Stimulated activated CD8-positive, alpha-beta memory T cell treated with anti-CD3 and anti-CD28 coated beads, Interleukin-4, amount 100 ng/mL, for 1 hour (primary cell): ENCODE measurements at regions not wholly inside any gene's neighbourhood (a gene's known extent, or its start where the extent isn't known, plus 50 kb on each side); places are given as distances from the start of the nearest gene placed in this dataset.

Experiments
- DNase-seq, 2 donors: peaks; one replicate each; pipeline ENCODE4 v3.0.0-alpha.2; 2020; ENCODE audit warnings: low read depth in 2 of 2, low spot score in 1 of 2

DNA sequence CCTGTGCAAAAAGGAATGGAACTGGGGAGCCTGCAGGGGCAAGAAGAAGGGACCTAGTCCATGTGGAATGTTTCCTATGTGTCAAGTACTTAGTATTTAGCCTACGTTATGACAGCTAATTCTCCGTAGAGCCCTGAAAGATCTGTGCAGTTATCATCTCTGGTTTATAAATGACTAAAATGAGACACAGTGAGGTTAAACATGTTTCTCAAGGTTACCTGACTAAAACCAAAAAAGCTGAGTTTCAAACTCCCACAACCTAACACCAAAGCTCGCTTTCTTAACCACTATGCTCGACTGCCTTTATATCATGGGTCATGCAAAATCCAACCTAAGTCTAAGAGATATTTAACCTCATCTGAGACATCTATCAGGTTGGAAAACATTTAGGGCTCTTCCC, 53.3 kb upstream of the CCL2 start:
- no peak for DNase-seq

DNA sequence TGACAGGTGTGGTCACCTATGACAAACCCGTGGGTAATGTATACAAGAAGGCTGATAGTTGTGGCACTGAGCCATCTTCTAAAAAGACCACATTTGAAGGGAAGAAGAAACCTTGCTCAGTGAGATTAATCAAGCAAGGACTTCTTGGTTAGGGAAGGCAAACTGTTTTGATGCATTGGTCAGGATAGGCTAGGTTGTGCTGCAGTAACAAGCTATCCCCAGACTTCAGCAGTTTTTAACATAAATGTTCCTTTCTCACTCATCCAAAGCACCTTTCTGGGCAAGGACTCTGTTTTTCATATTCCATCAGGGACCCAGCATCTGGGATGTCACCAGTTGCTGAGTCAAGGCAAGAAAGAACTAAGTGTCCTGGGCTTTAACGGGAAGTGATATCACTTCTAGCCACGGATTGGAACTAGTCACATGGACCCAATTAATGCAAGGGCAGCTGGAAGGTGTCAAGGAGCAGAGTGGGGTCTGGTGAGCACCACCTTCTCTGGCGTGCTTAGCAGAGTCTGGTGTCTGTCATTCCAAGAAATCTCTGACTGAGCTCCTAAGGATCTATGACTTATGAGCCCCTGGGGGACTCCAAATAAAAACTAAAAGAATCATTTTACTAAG, 52.0 kb upstream of the CCL2 start:
- DNase-seq = no peak

DNA sequence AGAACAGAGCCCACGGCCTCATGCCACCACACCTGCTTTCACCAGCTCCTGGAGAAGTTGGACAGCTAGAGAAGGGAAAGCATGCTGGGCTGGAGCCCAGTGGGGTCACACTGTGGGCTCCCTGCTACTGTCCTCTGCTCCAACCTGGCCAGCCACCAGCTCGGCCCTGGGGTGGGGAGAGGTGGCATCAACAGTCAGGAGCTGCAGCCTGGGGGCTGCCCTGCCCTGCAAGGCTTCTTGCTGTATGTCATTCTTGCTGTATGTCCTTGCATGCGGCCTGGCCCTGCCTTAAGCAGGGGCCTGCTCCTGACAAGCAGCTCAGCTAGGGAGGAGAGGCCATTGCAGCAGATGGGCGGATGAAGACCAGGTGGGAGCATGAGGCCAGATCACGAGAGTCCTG, 50.7 kb upstream of the CCL2 start:
- no peak for DNase-seq
